ENCODE measurements at regions not wholly inside any gene's neighbourhood (a gene's known extent, or its start where the extent isn't known, plus 50 kb on each side); places are given as distances from the start of the nearest gene placed in this dataset.

DNA sequence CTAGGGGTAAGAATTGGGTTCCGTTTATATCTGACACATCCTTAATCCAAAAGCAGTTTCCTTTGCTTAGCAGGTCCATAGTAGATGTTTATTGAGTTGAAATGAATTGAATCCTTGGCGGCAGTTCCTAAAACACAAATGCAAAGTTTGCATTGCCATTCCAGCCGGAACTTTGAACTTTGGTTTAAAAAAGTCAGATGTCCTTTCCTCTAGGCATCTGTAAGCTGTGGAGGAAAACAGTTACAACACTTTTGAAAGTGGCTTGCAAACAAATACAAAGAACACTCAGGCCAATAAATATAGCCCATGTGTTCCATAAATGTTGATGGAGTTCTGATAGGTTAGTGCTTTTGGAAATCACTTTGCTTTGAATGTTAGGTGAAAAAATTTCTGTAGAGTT, 374.7 kb upstream of the RARB start:
- TF ChIP-seq POLR2A (IDR thresholded peaks at IDR 0.05), result no peak
- TF ChIP-seq, protein P1, sequence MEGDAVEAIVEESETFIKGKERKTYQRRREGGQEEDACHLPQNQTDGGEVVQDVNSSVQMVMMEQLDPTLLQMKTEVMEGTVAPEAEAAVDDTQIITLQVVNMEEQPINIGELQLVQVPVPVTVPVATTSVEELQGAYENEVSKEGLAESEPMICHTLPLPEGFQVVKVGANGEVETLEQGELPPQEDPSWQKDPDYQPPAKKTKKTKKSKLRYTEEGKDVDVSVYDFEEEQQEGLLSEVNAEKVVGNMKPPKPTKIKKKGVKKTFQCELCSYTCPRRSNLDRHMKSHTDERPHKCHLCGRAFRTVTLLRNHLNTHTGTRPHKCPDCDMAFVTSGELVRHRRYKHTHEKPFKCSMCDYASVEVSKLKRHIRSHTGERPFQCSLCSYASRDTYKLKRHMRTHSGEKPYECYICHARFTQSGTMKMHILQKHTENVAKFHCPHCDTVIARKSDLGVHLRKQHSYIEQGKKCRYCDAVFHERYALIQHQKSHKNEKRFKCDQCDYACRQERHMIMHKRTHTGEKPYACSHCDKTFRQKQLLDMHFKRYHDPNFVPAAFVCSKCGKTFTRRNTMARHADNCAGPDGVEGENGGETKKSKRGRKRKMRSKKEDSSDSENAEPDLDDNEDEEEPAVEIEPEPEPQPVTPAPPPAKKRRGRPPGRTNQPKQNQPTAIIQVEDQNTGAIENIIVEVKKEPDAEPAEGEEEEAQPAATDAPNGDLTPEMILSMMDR (IDR thresholded peaks at IDR 0.05), result no peak
